ENCODE measurements at regions not wholly inside any gene's neighbourhood (a gene's known extent, or its start where the extent isn't known, plus 50 kb on each side); places are given as distances from the start of the nearest gene placed in this dataset.
"Not testable (repeated sequence)": the region's sequence is repeated elsewhere in the genome, so short reads cannot be mapped to it uniquely, and the experiment has no call there.

DNA sequence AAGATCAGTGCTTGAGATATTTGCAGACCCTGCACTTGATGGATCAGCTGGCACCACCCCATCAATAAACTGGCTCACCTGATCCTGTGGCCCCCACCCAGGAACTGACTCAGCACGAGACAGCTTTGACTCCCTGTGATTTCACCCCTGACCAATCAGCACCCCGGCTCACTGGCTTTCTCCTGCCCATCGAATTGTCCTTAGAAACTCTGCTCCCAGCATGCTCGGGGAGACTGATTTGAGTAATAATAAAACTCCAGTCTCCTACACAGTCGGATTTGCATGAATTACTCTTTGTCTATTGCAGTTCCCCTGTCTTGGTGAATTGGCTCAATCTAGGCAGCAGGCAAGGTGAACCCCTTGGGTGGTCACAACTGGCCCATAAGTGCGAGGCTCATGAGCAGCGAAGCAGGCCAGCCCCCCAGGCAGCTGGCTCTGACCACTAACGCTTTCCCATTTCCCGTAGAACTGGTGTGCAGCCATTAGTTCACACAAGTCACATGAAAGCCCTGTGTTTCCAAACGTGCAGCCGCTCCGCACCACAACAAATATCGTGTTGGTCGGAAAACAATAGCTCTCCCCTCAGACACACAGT is 79.6 kb downstream of the RSPH3 start:
- no peak for DNase-seq

DNA sequence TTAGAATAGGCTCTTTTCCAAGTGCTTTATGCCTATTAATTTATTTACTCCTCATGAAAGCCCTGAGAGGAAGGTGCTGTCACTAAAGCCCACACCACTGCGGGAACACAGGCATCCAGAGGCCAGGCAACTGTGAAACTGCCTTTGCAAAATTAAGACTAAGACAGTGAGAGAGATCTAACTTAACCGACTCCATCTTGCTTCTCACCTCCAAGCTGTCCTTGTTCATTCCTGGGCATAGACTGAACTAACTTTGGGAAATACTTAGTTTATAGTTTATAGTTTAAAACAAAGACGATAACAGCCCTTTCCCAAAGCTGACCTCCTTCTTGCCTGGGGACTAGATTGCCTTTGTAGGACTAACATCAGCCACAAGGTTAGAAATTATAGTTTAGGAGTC is 80.1 kb downstream of the RSPH3 start:
- DNase-seq: no peak

DNA sequence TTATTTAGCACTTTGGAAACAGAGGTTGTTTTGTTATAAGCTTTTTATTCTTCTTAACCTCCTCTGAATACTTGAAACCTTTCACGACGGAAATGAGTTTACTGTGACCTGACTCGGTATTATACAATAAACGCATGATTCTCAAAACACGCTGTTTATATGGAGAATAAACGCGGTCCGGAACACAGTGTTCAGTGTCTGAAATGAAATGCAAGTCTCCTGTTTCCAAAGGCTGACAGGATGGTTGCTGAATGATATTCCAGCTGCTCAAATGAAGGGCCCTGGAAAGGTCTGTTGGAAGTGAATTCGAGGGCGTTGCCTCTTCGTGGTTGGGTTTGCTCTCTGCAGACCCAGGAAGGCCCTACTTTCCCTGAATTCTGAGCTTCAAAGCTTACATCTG is 83.4 kb downstream of the RSPH3 start:
- DNase-seq: no peak

DNA sequence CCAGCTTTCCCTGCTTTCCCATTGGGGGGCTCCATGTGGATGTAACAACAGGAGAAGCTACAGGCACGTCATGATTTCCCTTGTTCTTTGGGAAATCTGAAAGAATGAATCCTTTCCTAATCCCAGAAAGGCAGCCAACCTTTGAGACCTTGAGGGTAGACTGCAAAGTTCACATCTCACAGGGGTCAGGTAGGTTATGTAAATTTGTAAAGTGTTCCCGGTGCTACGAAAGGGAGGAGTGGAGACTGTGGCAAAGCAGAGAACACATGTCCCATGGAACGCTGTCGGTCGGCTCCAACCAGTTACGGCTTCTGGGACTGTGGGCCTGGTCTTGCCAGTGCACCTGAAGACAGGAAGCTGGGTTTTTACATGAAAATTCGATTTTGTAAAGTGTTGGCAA is 85.1 kb downstream of the RSPH3 start:
- DNase-seq: no peak

DNA sequence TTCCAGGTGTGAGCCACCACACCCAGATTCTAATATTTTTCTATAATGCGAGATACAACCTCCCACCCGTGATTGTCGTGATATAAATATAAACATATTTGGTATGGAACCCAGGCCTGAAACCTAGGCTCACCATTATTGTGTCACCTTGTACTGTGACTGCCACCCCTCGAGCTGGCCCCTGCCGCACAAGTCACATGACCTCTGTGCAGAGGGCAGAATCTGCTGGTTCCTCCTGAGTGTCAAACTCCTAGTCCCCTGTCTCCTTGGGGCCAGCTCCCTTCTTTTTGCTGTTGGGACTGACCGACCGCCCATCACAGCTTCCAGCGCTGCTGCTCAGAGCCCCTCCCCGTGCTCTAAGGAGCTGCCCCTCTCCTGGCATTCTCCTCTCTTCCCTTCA is 86.4 kb downstream of the RSPH3 start:
- no peak for DNase-seq

DNA sequence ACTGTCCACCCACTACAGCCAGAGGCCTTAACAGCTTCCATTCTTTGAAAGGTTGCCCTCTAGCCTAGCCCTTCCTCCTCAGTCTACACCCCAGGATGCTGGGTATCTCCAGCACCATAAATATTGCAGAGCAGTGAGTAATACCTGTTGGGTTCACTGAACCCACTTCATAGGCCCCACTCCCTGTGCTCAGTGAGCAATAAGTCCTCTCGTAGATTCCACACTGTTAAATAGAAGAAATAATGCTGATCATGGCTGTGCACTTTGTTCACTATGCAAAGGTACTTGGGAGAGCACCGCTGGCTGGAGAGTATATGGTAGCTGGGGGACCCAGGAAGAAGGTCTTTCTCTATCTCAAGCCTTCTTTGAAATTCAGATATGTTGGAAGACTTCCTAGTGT is 87.3 kb downstream of the RSPH3 start:
- DNase-seq: no peak

DNA sequence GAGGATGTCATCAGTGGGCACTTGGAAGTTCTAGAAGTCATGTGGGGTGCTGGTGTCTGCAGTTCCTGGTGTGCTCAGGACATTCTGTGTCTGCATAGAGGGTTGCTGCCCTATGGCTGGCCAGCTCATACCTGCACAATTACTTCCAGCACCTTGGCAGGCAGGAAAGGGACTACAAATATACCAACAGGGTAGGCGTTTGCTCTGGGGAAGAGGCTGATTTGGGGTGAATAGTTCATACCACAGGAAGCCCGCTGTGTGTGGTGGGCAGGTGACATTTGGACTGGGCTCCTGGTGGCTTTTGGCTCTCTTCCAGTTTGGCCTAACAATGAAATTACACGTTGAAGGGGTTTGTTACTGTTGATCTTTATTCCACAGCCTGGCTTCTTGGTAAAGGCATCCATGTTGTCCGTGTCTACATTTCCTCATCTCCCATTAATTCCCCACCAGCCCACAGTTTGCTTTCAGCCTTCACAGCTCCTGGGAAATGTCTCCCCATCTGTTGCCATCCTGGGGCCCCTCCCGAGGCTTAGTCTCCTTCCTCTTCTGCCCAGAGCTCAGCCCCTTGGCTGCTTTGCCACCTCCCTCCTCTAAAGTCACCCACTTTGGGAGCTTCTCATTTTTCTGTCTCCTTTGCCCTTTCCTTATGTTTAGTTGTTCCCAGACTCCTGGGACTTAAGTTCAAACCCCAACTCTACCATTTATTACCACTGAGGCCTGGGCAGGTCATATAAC is 88.1 kb downstream of the RSPH3 start:
- peak in 2 of 3 experiments; percentile 31 to 76 for DNase-seq

DNA sequence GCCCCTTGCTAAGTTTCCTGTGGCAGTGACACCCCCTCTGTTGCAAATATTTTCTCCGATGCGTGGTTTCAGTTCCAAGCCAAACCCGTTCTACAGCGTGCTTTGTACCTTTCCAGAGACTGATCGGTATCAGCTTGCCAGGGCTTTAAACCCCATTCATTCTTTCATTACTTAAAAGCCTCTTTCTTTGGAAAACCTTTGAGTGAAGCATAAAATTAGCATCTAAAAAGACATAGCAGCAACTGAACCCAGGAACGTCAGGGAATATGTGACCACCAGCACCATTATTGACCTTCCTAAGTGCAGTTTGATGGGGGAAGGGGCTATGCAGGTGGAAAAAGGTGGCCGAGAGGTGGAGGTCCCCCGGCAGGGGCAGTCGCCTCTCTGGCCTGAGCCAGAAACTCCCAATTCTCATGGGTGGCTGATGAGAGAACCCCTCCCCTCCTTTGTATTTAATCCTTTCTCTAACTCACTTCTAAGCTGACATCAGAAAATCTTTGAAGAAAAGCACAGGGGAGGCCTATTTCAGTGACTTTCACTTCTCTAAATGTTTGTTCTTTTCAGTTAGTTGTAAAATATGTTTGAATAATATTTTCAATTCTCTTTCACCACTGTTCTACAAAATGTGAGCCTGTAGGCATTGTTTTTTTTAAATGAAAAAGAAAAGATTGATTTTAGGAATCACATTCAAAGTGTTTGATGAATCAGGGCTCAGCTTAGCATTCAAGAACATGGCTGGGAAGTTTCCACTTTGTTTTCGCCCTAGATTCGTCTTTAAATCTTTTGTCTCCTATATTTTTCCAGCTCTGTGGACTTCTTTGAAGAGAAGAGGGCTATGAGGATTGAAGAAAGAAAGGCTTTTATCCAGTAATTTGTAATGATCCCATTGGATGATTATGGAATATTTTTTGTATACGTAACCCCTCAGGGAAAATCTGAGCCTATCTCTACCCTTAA is 89.2 kb downstream of the RSPH3 start:
- no peak for DNase-seq

DNA sequence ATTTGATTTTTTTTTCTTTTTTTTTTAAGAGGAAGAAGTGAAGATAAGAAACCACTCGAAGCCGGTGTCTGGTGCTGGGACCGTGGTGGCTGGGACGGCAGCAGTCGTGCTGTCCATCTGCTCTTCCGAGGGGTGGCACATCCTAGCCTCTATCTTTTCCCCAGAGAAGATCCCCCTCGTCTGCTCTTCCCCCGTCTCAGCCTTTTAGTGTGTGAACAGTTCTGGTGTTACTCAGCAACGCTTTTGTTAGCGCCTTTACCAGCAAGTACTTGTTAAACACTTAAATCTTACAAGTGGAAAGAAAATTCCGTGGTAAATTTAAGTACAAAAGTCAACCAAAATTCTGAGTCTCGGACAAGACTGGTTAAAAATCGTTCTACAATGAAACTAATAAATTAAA is 90.1 kb downstream of the RSPH3 start:
- DNase-seq: no peak

DNA sequence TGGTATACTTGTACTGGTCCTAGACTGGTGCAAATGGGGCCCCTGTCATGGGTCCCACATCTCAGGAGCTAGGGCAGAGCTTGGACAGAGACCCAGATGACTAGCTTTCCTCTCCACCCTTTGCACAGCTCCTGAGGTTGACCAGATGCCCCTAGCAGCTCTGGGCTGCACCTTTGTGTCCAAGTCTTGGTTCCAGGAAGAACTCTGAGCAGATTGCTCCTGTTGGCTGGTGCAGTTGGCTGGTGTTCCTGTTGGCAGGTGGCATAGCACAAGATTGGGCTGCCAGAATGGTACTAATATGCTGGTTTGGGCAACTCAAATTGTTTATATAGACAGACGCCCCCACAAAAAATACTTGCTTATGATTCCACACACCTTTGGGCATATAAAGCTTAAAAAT is 89.4 kb upstream of the EZR start:
- DNase-seq: no peak

DNA sequence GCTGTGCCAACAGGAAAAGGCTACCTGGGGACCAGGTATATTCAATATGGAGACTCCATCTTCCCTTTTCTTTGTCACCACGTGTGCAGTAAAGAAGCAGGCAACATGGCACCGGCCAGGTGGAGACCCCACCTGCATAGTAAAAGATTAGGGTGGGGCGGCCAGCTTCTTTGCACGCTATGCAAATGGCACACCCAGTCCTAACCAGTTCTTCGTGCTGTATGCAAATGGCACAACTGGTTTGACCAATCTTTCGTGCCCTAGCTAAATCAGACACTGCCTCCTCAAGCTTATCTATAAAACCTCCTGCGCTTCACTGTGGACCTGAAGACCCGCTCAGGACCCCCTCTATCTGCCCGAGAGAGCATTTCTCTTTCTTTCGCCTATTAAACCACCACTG is 88.8 kb upstream of the EZR start:
- DNase-seq: no peak

DNA sequence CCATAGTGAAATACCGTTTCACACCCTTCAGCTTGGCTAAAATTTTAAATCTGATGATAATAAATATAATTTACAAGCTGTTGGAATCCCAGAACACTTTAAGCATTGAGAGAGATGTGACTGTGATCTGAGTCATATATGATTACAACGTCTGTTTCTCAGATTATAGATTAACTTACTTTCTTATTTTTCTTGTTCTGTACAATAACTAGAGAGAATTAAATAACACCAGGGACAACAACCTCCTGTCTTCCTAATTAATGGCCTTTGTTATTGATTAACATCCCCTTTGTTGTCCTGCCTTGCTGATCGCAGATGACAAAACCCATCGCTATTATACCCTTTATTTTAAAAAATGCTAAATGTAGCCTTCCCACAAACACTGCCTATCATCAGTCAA is 87.8 kb upstream of the EZR start:
- DNase-seq: no peak

DNA sequence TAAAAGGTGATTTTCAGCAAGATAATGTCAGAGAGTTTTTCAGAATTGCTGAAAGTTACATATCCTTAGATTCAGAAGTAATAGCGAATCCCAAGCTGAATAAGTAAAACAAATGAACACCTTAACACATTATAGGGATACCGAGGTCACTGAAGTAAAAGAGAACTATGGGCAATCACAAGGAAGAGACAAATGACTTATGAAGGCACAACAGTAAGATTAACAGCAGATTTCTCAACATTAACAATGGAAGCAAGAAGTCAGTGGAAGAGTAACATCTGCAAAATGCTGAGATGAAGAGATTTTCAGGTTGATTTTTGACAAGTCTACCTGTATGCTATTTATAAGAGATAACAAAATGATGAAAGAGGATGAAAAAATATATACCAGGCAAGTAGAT is 86.1 kb upstream of the EZR start:
- no peak for DNase-seq

DNA sequence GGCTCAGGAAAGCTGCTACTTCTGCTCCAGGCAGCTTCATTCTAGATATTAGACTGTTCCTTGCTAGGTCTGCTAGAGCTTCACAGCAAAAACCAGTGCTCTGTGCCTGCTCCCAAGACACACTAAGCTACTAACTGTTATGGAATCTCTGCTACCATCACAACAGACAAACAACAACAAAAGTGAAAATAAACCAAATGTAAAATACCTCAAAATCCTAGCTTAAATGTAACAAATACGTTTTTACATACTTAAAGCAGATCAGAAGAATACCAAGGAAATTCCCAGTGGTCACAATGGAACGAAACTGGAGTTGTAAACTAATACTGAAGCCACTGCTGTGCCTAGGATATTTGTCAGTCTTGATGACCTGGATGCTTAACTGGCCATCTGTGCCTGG is 84.6 kb upstream of the EZR start:
- no peak for DNase-seq

DNA sequence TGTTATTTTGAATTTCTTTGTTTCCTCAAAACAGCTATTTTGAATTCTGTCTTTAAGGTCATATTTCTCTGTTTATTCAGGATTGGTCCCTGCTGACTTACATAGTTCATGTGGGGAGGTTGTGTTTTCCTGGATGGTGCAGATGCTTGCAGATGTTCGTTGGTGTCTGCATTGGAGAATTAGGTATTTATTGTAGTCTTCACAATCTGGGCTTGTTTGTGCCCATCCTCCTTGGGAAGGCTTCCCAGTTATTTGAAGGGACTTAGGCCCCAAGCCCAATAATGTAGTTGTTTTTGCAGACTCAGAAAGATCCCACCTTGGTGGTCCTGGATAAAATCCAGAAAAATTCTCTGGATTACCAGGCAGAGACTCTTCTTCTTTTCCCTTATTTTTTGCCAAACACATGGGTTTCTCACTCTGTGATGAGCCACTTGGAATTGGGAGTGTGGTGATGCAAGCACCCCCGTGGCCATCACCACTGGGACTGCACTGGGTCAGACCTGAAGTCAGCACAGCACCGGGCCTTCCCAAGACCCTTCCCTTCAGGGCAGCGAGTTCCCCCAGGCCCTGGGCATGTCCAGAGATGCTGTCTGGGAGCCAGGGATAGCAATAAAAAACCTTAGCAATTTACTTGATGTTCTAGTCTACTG is 81.6 kb upstream of the EZR start:
- no peak for DNase-seq

DNA sequence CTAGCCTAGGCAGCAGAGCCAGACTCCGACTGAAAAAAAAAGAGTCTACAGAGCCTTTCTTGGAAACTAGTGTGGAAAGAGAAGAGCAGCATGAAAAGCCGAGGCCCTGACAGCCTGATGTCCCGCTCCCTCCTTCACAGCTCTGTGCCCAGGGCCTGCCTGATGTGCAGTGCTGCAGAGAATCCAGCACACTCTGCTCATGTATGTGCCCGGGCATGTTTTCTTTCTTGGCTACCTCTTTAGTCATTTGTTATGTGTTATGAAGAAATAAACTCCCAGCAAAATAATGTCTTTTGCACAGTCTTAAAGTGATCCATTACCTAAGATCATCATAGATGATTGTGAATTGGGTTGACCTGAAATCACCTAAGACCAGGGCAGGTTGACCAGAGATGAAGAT is 78.1 kb upstream of the EZR start:
- no peak for DNase-seq

DNA sequence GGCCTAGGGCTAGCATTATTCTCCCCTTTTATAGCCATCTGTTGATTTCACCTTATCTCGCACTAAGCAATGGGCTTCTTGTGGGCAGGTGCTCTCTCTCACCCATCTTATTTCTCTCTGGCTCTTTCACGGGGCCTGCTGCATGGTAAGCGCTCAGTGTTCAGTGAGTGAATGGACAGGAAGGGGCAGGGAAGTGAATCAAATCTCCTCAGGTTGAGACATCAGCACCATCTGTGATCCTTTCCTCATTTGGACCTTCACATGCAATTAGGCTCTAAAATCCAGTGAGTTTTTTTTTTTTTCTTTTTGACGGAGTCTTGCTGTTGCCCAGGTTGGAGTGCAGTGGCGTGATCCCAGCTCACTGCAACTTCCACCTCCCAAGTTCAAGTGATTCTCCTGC is 76.5 kb upstream of the EZR start:
- no peak for DNase-seq

DNA sequence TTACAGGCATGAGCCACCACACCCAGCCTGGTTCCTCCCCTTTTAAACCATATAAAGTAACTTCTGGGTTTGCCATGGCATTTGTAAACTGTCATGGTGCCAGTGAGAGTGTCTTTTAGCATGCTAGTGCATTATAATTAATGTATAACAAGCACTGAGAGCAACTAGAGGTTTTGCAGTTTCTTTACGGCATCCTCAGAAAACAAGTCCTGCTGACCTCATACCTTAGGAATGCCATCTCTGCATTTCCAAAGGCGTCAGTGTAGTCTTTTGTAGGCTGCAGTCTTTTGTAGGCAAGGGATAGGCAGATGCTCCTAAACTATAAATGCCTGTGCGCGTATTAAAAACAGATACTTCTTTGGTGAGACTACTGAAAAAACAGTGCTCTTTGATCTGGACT is 75.0 kb upstream of the EZR start:
- no peak for DNase-seq

DNA sequence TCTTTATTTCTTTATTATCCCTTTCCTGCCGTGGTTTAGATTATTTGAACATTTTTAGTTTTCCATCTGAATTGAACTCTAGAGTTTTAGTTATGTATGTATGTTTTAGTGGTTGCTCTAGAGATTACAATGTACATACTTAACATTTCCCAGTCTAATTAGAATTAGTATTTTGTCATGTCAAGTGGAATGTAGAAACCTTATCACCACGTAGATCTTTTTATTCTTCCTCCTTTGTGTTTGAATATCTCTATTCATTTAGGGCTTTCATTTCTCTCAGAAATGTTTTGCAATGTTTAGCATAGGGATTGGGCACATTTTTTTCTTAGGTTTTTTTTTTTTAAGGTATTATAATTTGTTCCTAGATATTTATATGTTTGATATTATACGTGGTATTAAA is 73.1 kb upstream of the EZR start:
- no peak for DNase-seq

DNA sequence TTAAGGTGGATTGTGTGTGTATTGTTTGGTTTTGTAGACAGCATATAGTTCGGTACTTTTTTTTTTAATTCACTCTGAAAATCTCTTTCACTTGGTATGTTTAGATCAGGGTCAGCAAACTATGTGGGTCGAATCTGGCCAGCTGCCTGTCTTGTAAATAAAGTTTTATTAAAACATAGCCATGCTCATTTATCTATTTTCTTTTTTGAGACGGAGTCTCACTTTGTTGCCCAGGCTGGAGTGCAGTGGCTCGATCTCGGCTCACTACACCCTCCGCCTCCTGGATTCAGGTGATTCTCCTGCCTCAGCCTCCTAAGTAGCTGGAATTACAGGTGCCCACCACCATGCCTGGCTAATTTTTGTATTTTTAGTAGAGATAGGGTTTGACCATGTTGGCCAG is 72.4 kb upstream of the EZR start:
- not testable (repeated sequence) for DNase-seq

DNA sequence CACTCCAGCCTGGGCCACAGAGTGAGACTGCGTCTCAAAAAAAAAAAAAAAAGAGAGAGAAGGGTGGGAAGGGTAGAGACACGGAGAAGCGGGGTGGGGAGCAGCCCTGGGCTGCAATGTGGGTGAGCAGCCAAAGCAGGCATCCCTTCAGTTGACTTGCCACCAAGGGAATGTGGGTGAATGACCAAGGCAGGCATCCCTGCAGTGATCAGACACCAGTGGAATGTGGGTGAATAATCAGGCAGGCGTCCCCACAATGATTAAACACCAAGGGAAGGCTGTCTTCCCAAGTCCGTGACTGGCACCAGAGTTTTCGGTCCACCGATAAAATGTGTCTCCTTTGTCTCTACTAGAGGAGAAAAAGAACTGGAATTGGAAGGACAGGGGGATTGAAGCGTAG is 69.0 kb upstream of the EZR start:
- not testable (repeated sequence) for DNase-seq

DNA sequence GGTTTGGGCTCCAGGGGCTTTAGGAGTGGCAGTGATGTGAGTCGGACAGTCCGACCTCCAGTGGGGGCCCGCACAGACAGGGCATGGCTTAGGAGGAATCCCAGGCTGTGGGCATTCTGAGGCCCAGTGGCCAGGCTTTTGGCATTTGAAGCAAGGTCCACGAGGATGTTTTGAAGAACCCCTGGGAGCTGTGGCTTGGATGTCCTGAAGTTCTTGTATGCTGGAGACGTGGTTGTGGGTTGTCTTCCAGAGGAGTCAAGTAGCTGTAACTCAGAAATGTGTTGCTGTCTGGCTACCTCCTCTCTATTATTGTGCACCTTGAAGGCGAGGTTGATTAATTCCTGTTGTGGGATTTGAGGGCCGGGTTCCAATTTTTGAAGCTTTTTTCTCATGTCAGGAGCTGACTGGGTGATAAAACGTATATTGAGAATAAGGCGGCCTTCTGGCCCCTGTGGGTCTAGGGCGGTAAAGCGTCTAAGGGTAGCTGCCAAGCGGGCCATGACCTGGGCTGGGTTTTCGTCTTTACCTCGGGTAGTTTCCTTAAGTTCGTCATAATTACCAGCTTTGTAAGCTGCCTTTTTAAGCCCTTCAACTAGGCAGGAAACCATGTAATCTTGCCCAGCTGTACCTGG is 67.3 kb upstream of the EZR start:
- not testable (repeated sequence) for DNase-seq

DNA sequence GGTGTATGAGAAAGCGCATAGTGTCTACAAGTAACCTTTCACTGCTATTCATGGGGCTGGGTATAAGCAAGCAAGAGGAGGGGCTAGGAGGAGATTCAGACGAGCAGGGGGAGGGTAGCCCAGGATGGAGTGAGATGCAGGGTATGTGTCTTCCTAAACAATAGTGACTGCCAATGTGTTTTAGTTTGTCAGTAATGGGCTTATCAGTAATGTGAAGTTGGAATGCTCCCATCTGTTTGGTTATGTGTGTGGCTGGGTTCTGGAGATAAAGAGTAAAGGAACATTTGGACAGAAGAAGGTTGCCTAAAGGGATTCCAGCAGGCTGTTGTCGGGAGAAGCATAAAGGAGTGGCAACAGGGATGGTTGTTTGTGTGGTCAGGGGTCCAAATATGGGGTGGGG is 62.7 kb upstream of the EZR start:
- DNase-seq: not testable (repeated sequence)
